Smooth muscle cell (in vitro differentiated cells): ENCODE measurements at regions not wholly inside any gene's neighbourhood (a gene's known extent, or its start where the extent isn't known, plus 50 kb on each side); places are given as distances from the start of the nearest gene placed in this dataset.

Experiments used
- DNase-seq: peaks from one replicate; lab custom pipeline; 2025; ENCODE audit not compliant: unreplicated experiment; lab: John Stamatoyannopoulos, UW
- H2AFZ ChIP-seq: fragments of 200-600 bp; sonication (generic); 2 replicates; pipeline ENCODE4 v1.6.0; 2016; ENCODE audit warnings: antibody characterized with exemption, low read depth, mild to moderate bottlenecking
- H3F3A ChIP-seq: fragments of 200-600 bp; sonication (generic); 2 replicates; pipeline ENCODE4 v1.6.0; 2017; ENCODE audit warnings: antibody characterized with exemption, low read depth
- H3K27ac ChIP-seq: fragments of 200-600 bp; sonication (generic); 2 replicates; pipeline ENCODE4 v1.5.1; 2016; ENCODE audit warnings: low read depth, mild to moderate bottlenecking
- H3K27me3 ChIP-seq: fragments of 200-600 bp; sonication (generic); 2 replicates; pipeline ENCODE4 v1.6.1; 2016; ENCODE audit warnings: low read depth, mild to moderate bottlenecking
- H3K36me3 ChIP-seq: fragments of 200-600 bp; sonication (generic); 2 replicates; pipeline ENCODE4 v1.5.1; 2016; ENCODE audit warnings: low read depth
- H3K4me1 ChIP-seq: fragments of 200-600 bp; sonication (generic); 2 replicates; pipeline ENCODE4 v1.5.1; 2016; ENCODE audit warnings: low read depth
- H3K4me2 ChIP-seq: fragments of 200-600 bp; sonication (generic); 2 replicates; pipeline ENCODE4 v1.6.0; 2016; ENCODE audit warnings: mild to moderate bottlenecking
- H3K4me3 ChIP-seq: fragments of 200-600 bp; sonication (generic); 2 replicates; pipeline ENCODE4 v1.5.1; 2016; ENCODE audit warnings: mild to moderate bottlenecking
- H3K79me2 ChIP-seq: fragments of 200-600 bp; sonication (generic); 2 replicates; pipeline ENCODE4 v1.6.0; 2016; ENCODE audit warnings: low read depth, mild to moderate bottlenecking
- H3K9ac ChIP-seq: fragments of 200-600 bp; sonication (generic); 2 replicates; pipeline ENCODE4 v1.6.0; 2016; ENCODE audit warnings: low read depth
- H3K9me3 ChIP-seq: fragments of 200-600 bp; sonication (generic); replicated peaks from 2 replicates; pipeline ENCODE4 v1.5.1; 2016; ENCODE audit warnings: low read depth
- H4K20me1 ChIP-seq: fragments of 200-600 bp; sonication (generic); 2 replicates; pipeline ENCODE4 v1.6.0; 2016; ENCODE audit warnings: low read depth
- WGBS: methylation state at CpG from one replicate; pipeline ENCODE4 v1.1.7; 2016; ENCODE audit warnings: low lambda C conversion rate; 5-methylcytosine and 5-hydroxymethylcytosine counted together
- TF ChIP-seq, protein P1 (sequence below): fragments of 200-600 bp; sonication (generic); IDR thresholded peaks from 2 replicates; pipeline ENCODE4 v1.5.1; 2017; ENCODE audit warnings: borderline replicate concordance, mild to moderate bottlenecking, antibody characterized with exemption; ENCODE audit not compliant: insufficient read depth, poor library complexity, severe bottlenecking

DNA sequence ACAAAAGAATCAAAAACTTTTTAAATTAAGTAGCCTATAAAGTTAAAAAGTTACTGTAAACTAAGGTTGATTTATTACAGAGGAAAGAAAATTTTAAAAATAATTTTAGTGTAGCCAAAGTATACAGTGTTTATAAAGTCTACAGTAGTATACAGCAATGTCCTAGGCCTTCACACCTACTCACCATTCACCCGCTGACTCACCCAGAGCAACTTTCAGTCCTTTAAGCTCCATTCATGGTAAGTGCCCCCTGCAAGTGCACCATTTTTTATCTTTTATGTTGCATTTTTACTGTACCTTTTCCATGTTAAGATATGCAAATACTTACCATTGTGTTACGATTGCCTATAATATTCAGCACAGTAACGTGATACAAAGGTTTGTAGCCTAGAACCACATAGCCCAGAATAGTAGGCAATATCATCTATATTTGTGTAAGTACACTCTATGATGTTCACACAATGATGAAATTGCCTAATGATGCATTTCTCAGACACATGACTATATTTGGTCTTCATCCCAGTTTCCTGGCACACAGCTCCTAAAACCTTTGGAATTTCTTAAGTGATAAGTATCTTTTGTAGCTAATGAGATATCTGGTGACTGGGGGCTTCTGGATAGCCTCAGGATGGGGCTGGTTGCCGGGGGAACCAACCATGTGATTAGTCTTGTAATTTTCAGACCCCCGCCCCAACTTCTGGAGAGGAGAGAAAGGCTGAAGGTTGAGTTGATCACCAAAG lies 111.0 kb downstream of the MRPL14 start:
- WGBS, result 54% methylated on average over 5 of the region's 5 CpGs
- peak overlapping the region; percentile 39 for H3K4me2 ChIP-seq
- peaks cover 20% of the 10 kb centered on the region for H3F3A ChIP-seq
- peak overlapping the region; percentile 48 for H3K27ac ChIP-seq
- H3K4me1 ChIP-seq, result peaks cover 15% of the 10 kb centered on the region
- no peak for DNase-seq
- H3K36me3 ChIP-seq, result no peaks in the 10 kb centered on the region
- no peaks in the 10 kb centered on the region for H3K27me3 ChIP-seq
- H3K79me2 ChIP-seq, result no peaks in the 10 kb centered on the region
- TF ChIP-seq, protein P1, sequence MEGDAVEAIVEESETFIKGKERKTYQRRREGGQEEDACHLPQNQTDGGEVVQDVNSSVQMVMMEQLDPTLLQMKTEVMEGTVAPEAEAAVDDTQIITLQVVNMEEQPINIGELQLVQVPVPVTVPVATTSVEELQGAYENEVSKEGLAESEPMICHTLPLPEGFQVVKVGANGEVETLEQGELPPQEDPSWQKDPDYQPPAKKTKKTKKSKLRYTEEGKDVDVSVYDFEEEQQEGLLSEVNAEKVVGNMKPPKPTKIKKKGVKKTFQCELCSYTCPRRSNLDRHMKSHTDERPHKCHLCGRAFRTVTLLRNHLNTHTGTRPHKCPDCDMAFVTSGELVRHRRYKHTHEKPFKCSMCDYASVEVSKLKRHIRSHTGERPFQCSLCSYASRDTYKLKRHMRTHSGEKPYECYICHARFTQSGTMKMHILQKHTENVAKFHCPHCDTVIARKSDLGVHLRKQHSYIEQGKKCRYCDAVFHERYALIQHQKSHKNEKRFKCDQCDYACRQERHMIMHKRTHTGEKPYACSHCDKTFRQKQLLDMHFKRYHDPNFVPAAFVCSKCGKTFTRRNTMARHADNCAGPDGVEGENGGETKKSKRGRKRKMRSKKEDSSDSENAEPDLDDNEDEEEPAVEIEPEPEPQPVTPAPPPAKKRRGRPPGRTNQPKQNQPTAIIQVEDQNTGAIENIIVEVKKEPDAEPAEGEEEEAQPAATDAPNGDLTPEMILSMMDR, result no peak
- no peak overlapping the region for H3K9ac ChIP-seq
- H2AFZ ChIP-seq, result no peak overlapping the region
- H3K9me3 ChIP-seq, result no peaks in the 10 kb centered on the region
- H3K4me3 ChIP-seq, result no peak overlapping the region
- no peaks in the 10 kb centered on the region for H4K20me1 ChIP-seq

DNA sequence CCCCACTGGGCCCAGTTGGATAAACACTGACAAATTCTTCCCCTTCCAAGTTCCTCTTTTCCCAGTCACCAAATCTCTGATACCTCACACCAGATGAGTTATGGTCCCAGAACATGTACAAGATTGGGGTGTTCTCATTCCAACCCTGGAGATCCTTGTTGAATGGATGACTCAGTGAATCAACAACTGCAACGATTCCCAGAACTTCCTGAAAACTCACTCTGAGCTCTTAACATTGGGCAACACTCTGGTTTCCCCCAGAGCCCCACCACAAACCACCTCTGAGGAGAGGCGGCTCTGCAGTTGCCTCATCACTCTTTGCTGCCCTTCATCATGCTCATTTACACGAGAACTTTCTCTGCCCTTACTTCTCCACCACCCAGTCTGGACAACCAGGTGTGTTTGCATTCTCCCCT lies 115.2 kb downstream of the MRPL14 start:
- peak overlapping the region; percentile 62 for H3K27ac ChIP-seq

DNA sequence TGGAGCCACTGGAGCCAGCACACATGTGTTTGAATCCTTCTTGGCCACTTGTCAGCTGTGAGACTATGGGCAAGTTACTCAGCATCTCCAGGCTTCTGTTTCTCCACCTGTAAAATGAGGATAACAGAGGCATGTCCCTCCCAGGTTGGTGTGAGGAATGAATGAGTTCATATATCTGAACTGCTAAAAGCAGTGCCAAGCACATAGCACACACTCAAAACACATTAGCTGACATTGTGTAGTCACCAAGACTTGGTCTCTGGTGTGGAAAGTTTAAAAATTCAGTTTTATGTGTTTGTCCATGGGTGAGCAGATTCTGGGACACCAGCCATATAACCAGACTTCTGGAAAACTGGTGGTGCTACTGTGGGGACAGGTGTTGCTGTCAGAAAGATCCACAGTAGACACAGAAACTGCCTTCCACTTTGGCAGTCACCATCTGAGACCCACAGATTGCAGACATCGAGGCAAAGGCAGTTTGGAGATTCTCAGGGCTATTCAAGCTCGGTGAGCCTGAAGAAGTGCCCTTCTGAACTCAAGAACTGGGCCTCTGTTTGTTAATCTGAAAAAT lies 115.8 kb downstream of the MRPL14 start:
- Histone ChIP-seq H3K79me2 (no peaks in the 10 kb centered on the region), H2AFZ (no peak overlapping the region), H4K20me1 (no peaks in the 10 kb centered on the region), H3K27ac (peak overlapping the region; percentile 62), H3K9ac (peak overlapping the region; percentile 9), H3K27me3 (no peaks in the 10 kb centered on the region), H3K4me1 (peaks cover 16% of the 10 kb centered on the region), H3K9me3 (no peaks in the 10 kb centered on the region), H3K36me3 (no peaks in the 10 kb centered on the region), H3K4me3 (no peak overlapping the region), H3F3A (peaks cover 23% of the 10 kb centered on the region), H3K4me2 (peak overlapping the region; percentile 44)
- no peak for DNase-seq
- 84% methylated on average over 2 of the region's 2 CpGs for WGBS
- TF ChIP-seq, protein P1, result no peak

More for the DNA sequence above, 115.2 kb downstream of the MRPL14 start:
- Histone ChIP-seq H3K4me1 (peaks cover 18% of the 10 kb centered on the region), H3K4me3 (no peak overlapping the region), H4K20me1 (no peaks in the 10 kb centered on the region), H3K79me2 (no peaks in the 10 kb centered on the region), H3F3A (peaks cover 23% of the 10 kb centered on the region), H3K36me3 (no peaks in the 10 kb centered on the region), H3K9me3 (no peaks in the 10 kb centered on the region), H3K27me3 (no peaks in the 10 kb centered on the region), H3K9ac (no peak overlapping the region), H3K4me2 (no peak overlapping the region), H2AFZ (no peak overlapping the region)
- WGBS, result 29% methylated on average over 3 of the region's 3 CpGs
- DNase-seq, result no peak
- TF ChIP-seq, protein P1, result no peak
